OCI-LY1 (cell line): ENCODE measurements at regions not wholly inside any gene's neighbourhood (a gene's known extent, or its start where the extent isn't known, plus 50 kb on each side); places are given as distances from the start of the nearest gene placed in this dataset.

Experiments used
- H2AFZ ChIP-seq: fragments of 200-600 bp; sonication (generic), shearing (Covaris generic); 2 replicates; pipeline ENCODE4 v1.6.0; 2014; ENCODE audit warnings: antibody characterized with exemption, mild to moderate bottlenecking, low read length
- H3F3A ChIP-seq: fragments of 200-600 bp; sonication (generic), shearing (Covaris generic); 2 replicates; pipeline ENCODE4 v1.6.0; 2014; ENCODE audit warnings: mild to moderate bottlenecking, antibody characterized with exemption, low read length, moderate library complexity; ENCODE audit not compliant: insufficient read depth
- H3K27ac ChIP-seq: fragments of 200-600 bp; sonication (generic); 2 replicates; pipeline ENCODE4 v1.5.1; 2014; ENCODE audit warnings: low read length, mixed run types, mild to moderate bottlenecking, low read depth; ENCODE audit not compliant: poor library complexity, severe bottlenecking
- H3K27me3 ChIP-seq: fragments of 200-600 bp; sonication (generic); 2 replicates; pipeline ENCODE4 v1.6.0; 2014; ENCODE audit warnings: antibody characterized with exemption, mild to moderate bottlenecking, low read length, moderate library complexity; ENCODE audit not compliant: insufficient read depth
- H3K36me3 ChIP-seq: fragments of 200-600 bp; sonication (generic); 2 replicates; pipeline ENCODE4 v1.6.1; 2014; ENCODE audit warnings: mild to moderate bottlenecking, antibody characterized with exemption, low read length, moderate library complexity, mixed read lengths; ENCODE audit not compliant: insufficient read depth
- H3K4me1 ChIP-seq: fragments of 200-600 bp; sonication (generic); 2 replicates; pipeline ENCODE4 v1.5.1; 2014; ENCODE audit warnings: mild to moderate bottlenecking, low read length, moderate library complexity; ENCODE audit not compliant: insufficient read depth, severe bottlenecking
- H3K4me2 ChIP-seq: fragments of 200-600 bp; sonication (generic), shearing (Covaris generic); 2 replicates; pipeline ENCODE4 v1.6.1; 2014; ENCODE audit warnings: low read length
- H3K4me3 ChIP-seq: fragments of 200-600 bp; sonication (generic); 2 replicates; pipeline ENCODE4 v1.5.1; 2014; ENCODE audit warnings: low read length, low read depth, mild to moderate bottlenecking, mixed read lengths; ENCODE audit not compliant: poor library complexity, severe bottlenecking
- H3K79me2 ChIP-seq: fragments of 200-600 bp; shearing (Covaris generic); 2 replicates; pipeline ENCODE4 v1.6.1; 2016; ENCODE audit warnings: mixed run types, low read length, mixed read lengths; ENCODE audit not compliant: insufficient read depth
- H3K9ac ChIP-seq: fragments of 200-600 bp; sonication (generic), shearing (Covaris generic); 2 replicates; pipeline ENCODE4 v1.6.1; 2014; ENCODE audit warnings: mild to moderate bottlenecking, low read length, mixed read lengths
- H3K9me2 ChIP-seq: fragments of 200-600 bp; sonication (generic), shearing (Covaris generic); 2 replicates; pipeline ENCODE4 v1.6.1; 2014; ENCODE audit warnings: low read depth, mild to moderate bottlenecking, low read length, mixed read lengths
- H3K9me3 ChIP-seq: fragments of 200-600 bp; shearing (Covaris generic); 2 replicates; pipeline ENCODE4 v1.6.1; 2014; ENCODE audit warnings: low read length, mixed read lengths
- H4K20me1 ChIP-seq: fragments of 200-600 bp; sonication (generic), shearing (Covaris generic); 2 replicates; pipeline ENCODE4 v1.6.0; 2016; ENCODE audit warnings: mild to moderate bottlenecking, low read length; ENCODE audit not compliant: insufficient read depth
- EZH2 ChIP-seq: fragments of 200-600 bp; sonication (generic), shearing (Covaris generic); IDR thresholded peaks from 2 replicates; pipeline ENCODE4 v1.8.0; 2017; ENCODE audit warnings: borderline replicate concordance, mixed run types, mild to moderate bottlenecking, antibody characterized with exemption, low read length, moderate library complexity, mixed read lengths
- TF ChIP-seq, protein P1 (sequence below): fragments of 200-600 bp; sonication (generic), shearing (Covaris generic); IDR thresholded peaks from 2 replicates; pipeline ENCODE4 v1.5.1; 2017; ENCODE audit warnings: mild to moderate bottlenecking, antibody characterized with exemption, low read length, moderate library complexity, mixed read lengths

DNA sequence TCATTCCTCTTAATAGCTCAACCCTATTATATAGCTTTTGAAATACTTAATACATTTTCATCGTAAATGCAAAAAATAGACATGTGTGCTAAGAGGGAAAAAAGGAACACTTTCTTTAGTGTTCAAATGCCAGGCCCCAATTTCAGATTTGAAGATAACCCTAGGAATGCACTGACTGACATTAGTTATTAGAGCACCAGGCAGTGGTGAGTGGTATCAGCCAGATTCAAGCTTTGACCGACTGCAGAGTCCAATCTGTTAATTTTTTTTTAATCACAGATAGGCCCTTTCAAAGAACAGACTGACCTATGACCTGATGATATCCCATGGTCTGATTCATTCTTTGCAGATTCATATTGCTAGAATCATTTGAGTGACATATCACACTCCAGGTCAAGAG, 874.2 kb upstream of the CHORDC1 start:
- TF ChIP-seq EZH2 = no peak
- TF ChIP-seq, protein P1, sequence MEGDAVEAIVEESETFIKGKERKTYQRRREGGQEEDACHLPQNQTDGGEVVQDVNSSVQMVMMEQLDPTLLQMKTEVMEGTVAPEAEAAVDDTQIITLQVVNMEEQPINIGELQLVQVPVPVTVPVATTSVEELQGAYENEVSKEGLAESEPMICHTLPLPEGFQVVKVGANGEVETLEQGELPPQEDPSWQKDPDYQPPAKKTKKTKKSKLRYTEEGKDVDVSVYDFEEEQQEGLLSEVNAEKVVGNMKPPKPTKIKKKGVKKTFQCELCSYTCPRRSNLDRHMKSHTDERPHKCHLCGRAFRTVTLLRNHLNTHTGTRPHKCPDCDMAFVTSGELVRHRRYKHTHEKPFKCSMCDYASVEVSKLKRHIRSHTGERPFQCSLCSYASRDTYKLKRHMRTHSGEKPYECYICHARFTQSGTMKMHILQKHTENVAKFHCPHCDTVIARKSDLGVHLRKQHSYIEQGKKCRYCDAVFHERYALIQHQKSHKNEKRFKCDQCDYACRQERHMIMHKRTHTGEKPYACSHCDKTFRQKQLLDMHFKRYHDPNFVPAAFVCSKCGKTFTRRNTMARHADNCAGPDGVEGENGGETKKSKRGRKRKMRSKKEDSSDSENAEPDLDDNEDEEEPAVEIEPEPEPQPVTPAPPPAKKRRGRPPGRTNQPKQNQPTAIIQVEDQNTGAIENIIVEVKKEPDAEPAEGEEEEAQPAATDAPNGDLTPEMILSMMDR = no peak

GRCh38 chr11:91093141-91093540, 870.3 kb upstream of the CHORDC1 start:
- H3K27me3 ChIP-seq = no peaks in the 10 kb centered on the region
- no peaks in the 10 kb centered on the region for H3K79me2 ChIP-seq
- H4K20me1 ChIP-seq = no peaks in the 10 kb centered on the region
- TF ChIP-seq, protein P1 = no peak
- no peak for TF ChIP-seq EZH2
- H3K9me3 ChIP-seq = no peaks in the 10 kb centered on the region
- H2AFZ ChIP-seq = no peak overlapping the region
- H3F3A ChIP-seq = no peaks in the 10 kb centered on the region
- no peaks in the 10 kb centered on the region for H3K36me3 ChIP-seq
- H3K4me3 ChIP-seq = no peak overlapping the region
- no peaks in the 10 kb centered on the region for H3K4me1 ChIP-seq
- H3K4me2 ChIP-seq = no peak overlapping the region
- no peak overlapping the region for H3K9ac ChIP-seq
- H3K9me2 ChIP-seq = no peaks in the 10 kb centered on the region
- no peak overlapping the region for H3K27ac ChIP-seq

More for the DNA sequence above, 874.2 kb upstream of the CHORDC1 start:
- Histone ChIP-seq H3K79me2 (no peaks in the 10 kb centered on the region), H3K4me2 (no peak overlapping the region), H3K4me1 (no peaks in the 10 kb centered on the region), H3F3A (no peaks in the 10 kb centered on the region), H3K9ac (no peak overlapping the region), H3K36me3 (no peaks in the 10 kb centered on the region), H2AFZ (no peak overlapping the region), H3K4me3 (no peak overlapping the region), H3K27me3 (no peaks in the 10 kb centered on the region), H3K9me2 (no peaks in the 10 kb centered on the region), H3K27ac (no peak overlapping the region), H3K9me3 (no peaks in the 10 kb centered on the region), H4K20me1 (no peaks in the 10 kb centered on the region)

DNA sequence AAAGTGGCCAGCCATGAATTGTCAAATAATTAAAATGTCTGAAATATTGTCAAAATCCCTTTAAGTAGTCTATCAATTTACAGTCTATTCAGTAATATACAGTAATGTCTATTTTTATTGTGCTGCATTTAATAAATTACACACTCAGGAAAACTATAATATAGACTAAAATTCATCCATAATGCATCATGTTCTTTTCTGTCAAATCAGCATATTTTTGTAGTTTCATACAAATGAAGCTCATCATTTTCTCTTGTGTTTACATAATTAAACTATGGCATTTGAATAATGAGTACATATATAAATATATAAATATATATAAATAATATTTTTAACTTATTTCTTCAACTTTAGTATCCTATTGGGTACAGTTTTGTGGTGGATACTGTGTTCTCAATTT, 868.7 kb upstream of the CHORDC1 start:
- no peaks in the 10 kb centered on the region for H3K9me3 ChIP-seq
- no peak overlapping the region for H3K9ac ChIP-seq
- H2AFZ ChIP-seq = no peak overlapping the region
- no peak overlapping the region for H3K27ac ChIP-seq
- no peak overlapping the region for H3K4me2 ChIP-seq
- H3K36me3 ChIP-seq = no peaks in the 10 kb centered on the region
- H3K4me3 ChIP-seq = no peak overlapping the region
- no peaks in the 10 kb centered on the region for H3F3A ChIP-seq
- no peaks in the 10 kb centered on the region for H3K27me3 ChIP-seq
- H3K79me2 ChIP-seq = no peaks in the 10 kb centered on the region
- no peak for TF ChIP-seq EZH2
- TF ChIP-seq, protein P1 = no peak
- no peaks in the 10 kb centered on the region for H3K9me2 ChIP-seq
- no peaks in the 10 kb centered on the region for H4K20me1 ChIP-seq
- H3K4me1 ChIP-seq = no peaks in the 10 kb centered on the region
